GM21786 (cell line): ENCODE measurements at regions not wholly inside any gene's neighbourhood (a gene's known extent, or its start where the extent isn't known, plus 50 kb on each side); places are given as distances from the start of the nearest gene placed in this dataset.
A peak's percentile ranks its signal among the peaks of the same experiment; 100 is the strongest.

Experiments used
- ATAC-seq: cut with Tn5 transposase; IDR thresholded peaks from one replicate; pipeline ENCODE4 v1.9.1; 2021; ENCODE audit not compliant: unreplicated experiment

GRCh38 chr10:62453274-62453673 is 79.1 kb downstream of the ZNF365 start:
- ATAC-seq: no peak

GRCh38 chr10:62454687-62455397 is 80.7 kb downstream of the ZNF365 start:
- ATAC-seq: no peak

GRCh38 chr10:62456611-62457101 is 82.5 kb downstream of the ZNF365 start:
- ATAC-seq: peak; percentile 99

- no peak for ATAC-seq
These were observed 83.0 kb downstream of the ZNF365 start for GRCh38 chr10:62457196-62457595.

- no peak for ATAC-seq
These were observed 83.4 kb downstream of the ZNF365 start for GRCh38 chr10:62457598-62457997.

- no peak for ATAC-seq
These were observed 84.9 kb downstream of the ZNF365 start for GRCh38 chr10:62459072-62459471.

- no peak for ATAC-seq
These were observed 85.3 kb downstream of the ZNF365 start for GRCh38 chr10:62459500-62459899.

GRCh38 chr10:62460393-62460792 is 86.2 kb downstream of the ZNF365 start:
- ATAC-seq: peak; percentile 27

GRCh38 chr10:62461120-62461519 is 87.0 kb downstream of the ZNF365 start:
- no peak for ATAC-seq

GRCh38 chr10:62462461-62462860 is 88.3 kb downstream of the ZNF365 start:
- ATAC-seq: no peak

GRCh38 chr10:62463364-62463763 is 89.2 kb downstream of the ZNF365 start:
- no peak for ATAC-seq

- ATAC-seq: no peak
These were observed 90.1 kb downstream of the ZNF365 start for GRCh38 chr10:62464308-62464707.

- no peak for ATAC-seq
These were observed 92.4 kb downstream of the ZNF365 start for GRCh38 chr10:62466590-62466989.

- ATAC-seq: no peak
These were observed 93.4 kb downstream of the ZNF365 start for GRCh38 chr10:62467527-62467926.

- no peak for ATAC-seq
These were observed 97.5 kb downstream of the ZNF365 start for GRCh38 chr10:62471711-62472110.

GRCh38 chr10:62473241-62473640 is 99.1 kb downstream of the ZNF365 start:
- ATAC-seq: no peak

- no peak for ATAC-seq
These were observed 101.4 kb downstream of the ZNF365 start for GRCh38 chr10:62475551-62475950.

- ATAC-seq: no peak
These were observed 105.4 kb downstream of the ZNF365 start for GRCh38 chr10:62479523-62479922.

GRCh38 chr10:62480196-62480595 is 106.0 kb downstream of the ZNF365 start:
- ATAC-seq: no peak

- ATAC-seq: no peak
These were observed 108.4 kb downstream of the ZNF365 start for GRCh38 chr10:62482581-62482980.

- ATAC-seq: no peak
These were observed 117.4 kb downstream of the ZNF365 start for GRCh38 chr10:62491597-62491996.

- peak; percentile 47 for ATAC-seq
These were observed 118.1 kb downstream of the ZNF365 start for GRCh38 chr10:62492012-62492869.
